HEK293 (cell line): ENCODE measurements at regions not wholly inside any gene's neighbourhood (a gene's known extent, or its start where the extent isn't known, plus 50 kb on each side); places are given as distances from the start of the nearest gene placed in this dataset.

Experiments
- CTCF ChIA-PET: fragments of 350-600 bp; formaldehyde crosslinking; extraction: SDS; loops from one replicate; lab custom pipeline; 2021; ENCODE audit warnings: antibody characterized with exemption; lab: Yijun Ruan, JAX
- POLR2A ChIA-PET: fragments of 300-600 bp; formaldehyde crosslinking; extraction: SDS; loops from one replicate; lab custom pipeline; 2020; ENCODE audit warnings: antibody characterized with exemption, inconsistent platforms; lab: Yijun Ruan, JAX
- H3K27ac ChIP-seq: fragments of 200-500 bp; sonication (Bioruptor generic); 2 replicates; pipeline ENCODE4 v1.5.1; 2014; ENCODE audit warnings: low read depth, low read length, control low read depth, inconsistent platforms; ENCODE audit errors: extremely low read depth
- H3K36me3 ChIP-seq, 2 experiments: fragments of 200-500 bp in 1 of 2; sonication (Bioruptor generic) in 1 of 2; 1 replicate in 1 of 2; 2 replicates in 1 of 2; pipeline ENCODE4 v1.5.1; 2014 to 2017; ENCODE audit warnings: inconsistent platforms in 2 of 2, low read length in 2 of 2; ENCODE audit not compliant: control insufficient read depth in 2 of 2, insufficient read depth in 1 of 2
- H3K4me1 ChIP-seq: fragments of 200-500 bp; sonication (Bioruptor generic); 2 replicates; pipeline ENCODE4 v1.5.1; 2014; ENCODE audit warnings: mild to moderate bottlenecking, low read length, inconsistent platforms; ENCODE audit not compliant: control insufficient read depth, insufficient read depth
- H3K4me3 ChIP-seq: 2 replicates; pipeline ENCODE4 v1.5.1; 2011; ENCODE audit warnings: low read depth, mild to moderate bottlenecking, control low read depth, low read length, moderate library complexity
- H3K9me3 ChIP-seq: fragments of 200-500 bp; sonication (Bioruptor generic); 2 replicates; pipeline ENCODE4 v1.5.1; 2014; ENCODE audit warnings: low read depth, low read length, inconsistent platforms; ENCODE audit not compliant: control insufficient read depth, insufficient read depth
- HOXD13 ChIP-seq: sonication (generic); formaldehyde crosslinking; IDR thresholded peaks from 2 replicates; pipeline ENCODE4 v1.8.0; 2022; ENCODE audit warnings: missing genetic modification reagents, borderline replicate concordance
- IKZF3 ChIP-seq: fragments of 450-650 bp; IDR thresholded peaks from 2 replicates; pipeline ENCODE4 v1.5.0; 2018; ENCODE audit warnings: missing biosample characterization, mild to moderate bottlenecking, missing genetic modification characterization, moderate library complexity
- KLF10 ChIP-seq: fragments of 450-650 bp; IDR thresholded peaks from 2 replicates; pipeline ENCODE4 v1.5.1; 2018; ENCODE audit warnings: missing biosample characterization, mild to moderate bottlenecking, missing genetic modification characterization
- KLF17 ChIP-seq: fragments of 450-650 bp; formaldehyde crosslinking; IDR thresholded peaks from 2 replicates; pipeline ENCODE4 v1.5.1; 2016; ENCODE audit warnings: missing biosample characterization, missing genetic modification characterization
- SALL2 ChIP-seq: fragments of 450-650 bp; formaldehyde crosslinking; IDR thresholded peaks from 2 replicates; pipeline ENCODE4 v1.5.0; 2017; ENCODE audit warnings: missing biosample characterization, mild to moderate bottlenecking, missing genetic modification characterization, borderline replicate concordance
- SP2 ChIP-seq: fragments of 450-650 bp; formaldehyde crosslinking; IDR thresholded peaks from 2 replicates; pipeline ENCODE4 v1.5.1; 2016; ENCODE audit warnings: missing biosample characterization, missing genetic modification characterization
- ZBTB17 ChIP-seq: fragments of 450-650 bp; formaldehyde crosslinking; IDR thresholded peaks from 2 replicates; pipeline ENCODE4 v1.5.1; 2016; ENCODE audit warnings: missing biosample characterization, missing genetic modification characterization
- ZBTB48 ChIP-seq: fragments of 450-650 bp; formaldehyde crosslinking; IDR thresholded peaks from 2 replicates; pipeline ENCODE4 v1.5.1; 2016; ENCODE audit warnings: missing biosample characterization, missing genetic modification characterization
- ZEB2 ChIP-seq: fragments of 450-650 bp; formaldehyde crosslinking; IDR thresholded peaks from 2 replicates; pipeline ENCODE4 v1.5.1; 2016; ENCODE audit warnings: missing biosample characterization, missing genetic modification characterization
- ZFP3 ChIP-seq: fragments of 450-650 bp; formaldehyde crosslinking; IDR thresholded peaks from 2 replicates; pipeline ENCODE4 v1.5.1; 2016; ENCODE audit warnings: low read depth, missing biosample characterization, missing genetic modification characterization
- ZNF138 ChIP-seq: fragments of 450-650 bp; formaldehyde crosslinking; IDR thresholded peaks from 2 replicates; pipeline ENCODE4 v1.5.1; 2016; ENCODE audit warnings: missing biosample characterization, missing genetic modification characterization, borderline replicate concordance
- ZNF157 ChIP-seq: fragments of 450-650 bp; formaldehyde crosslinking; IDR thresholded peaks from 2 replicates; pipeline ENCODE4 v1.5.1; 2016; ENCODE audit warnings: missing biosample characterization, missing genetic modification characterization
- ZNF16 ChIP-seq: fragments of 450-650 bp; formaldehyde crosslinking; IDR thresholded peaks from 2 replicates; pipeline ENCODE4 v1.5.1; 2016; ENCODE audit warnings: low read depth, missing biosample characterization, missing genetic modification characterization
- ZNF248 ChIP-seq: fragments of 450-650 bp; formaldehyde crosslinking; IDR thresholded peaks from 2 replicates; pipeline ENCODE4 v1.5.1; 2017; ENCODE audit warnings: missing biosample characterization, missing genetic modification characterization
- ZNF350 ChIP-seq: fragments of 450-650 bp; formaldehyde crosslinking; IDR thresholded peaks from 2 replicates; pipeline ENCODE4 v1.5.0; 2017; ENCODE audit warnings: missing biosample characterization, mild to moderate bottlenecking, missing genetic modification characterization
- ZNF362 ChIP-seq: fragments of 450-650 bp; formaldehyde crosslinking; IDR thresholded peaks from 2 replicates; pipeline ENCODE4 v1.5.1; 2016; ENCODE audit warnings: missing biosample characterization, missing genetic modification characterization
- ZNF473 ChIP-seq: fragments of 450-650 bp; formaldehyde crosslinking; IDR thresholded peaks from 2 replicates; pipeline ENCODE4 v1.5.1; 2017; ENCODE audit warnings: missing biosample characterization, missing genetic modification characterization
- ZNF510 ChIP-seq: fragments of 450-650 bp; formaldehyde crosslinking; IDR thresholded peaks from 2 replicates; pipeline ENCODE4 v1.5.1; 2018; ENCODE audit warnings: mild to moderate bottlenecking, missing genetic modification characterization, missing biosample characterization; ENCODE audit not compliant: insufficient replicate concordance
- ZNF596 ChIP-seq: fragments of 450-650 bp; IDR thresholded peaks from 2 replicates; pipeline ENCODE4 v1.5.0; 2018; ENCODE audit warnings: missing biosample characterization, mild to moderate bottlenecking, missing genetic modification characterization, moderate library complexity
- ZNF626 ChIP-seq: fragments of 450-650 bp; sonication (Bioruptor Pico); formaldehyde crosslinking; IDR thresholded peaks from 2 replicates; pipeline ENCODE4 v1.5.1; 2018; ENCODE audit warnings: missing biosample characterization, missing genetic modification characterization, inconsistent platforms
- ZNF692 ChIP-seq: fragments of 450-650 bp; formaldehyde crosslinking; IDR thresholded peaks from 2 replicates; pipeline ENCODE4 v1.5.1; 2016; ENCODE audit warnings: missing biosample characterization, missing genetic modification characterization
- ZNF791 ChIP-seq: fragments of 450-650 bp; formaldehyde crosslinking; IDR thresholded peaks from 2 replicates; pipeline ENCODE4 v1.5.1; 2016; ENCODE audit warnings: missing biosample characterization, missing genetic modification characterization
- ZNF830 ChIP-seq: fragments of 450-650 bp; IDR thresholded peaks from 2 replicates; pipeline ENCODE4 v1.5.0; 2018; ENCODE audit warnings: missing biosample characterization, missing genetic modification characterization, low read depth, mild to moderate bottlenecking, moderate library complexity
- TF ChIP-seq, protein P1 (sequence below): fragments of 450-650 bp; formaldehyde crosslinking; IDR thresholded peaks from 2 replicates; pipeline ENCODE4 v1.5.1; 2017; ENCODE audit warnings: missing biosample characterization, missing genetic modification characterization
- TF ChIP-seq, protein P2 (sequence below): fragments of 450-650 bp; formaldehyde crosslinking; IDR thresholded peaks from 2 replicates; pipeline ENCODE4 v1.5.1; 2016; ENCODE audit warnings: missing biosample characterization, missing genetic modification characterization

DNA sequence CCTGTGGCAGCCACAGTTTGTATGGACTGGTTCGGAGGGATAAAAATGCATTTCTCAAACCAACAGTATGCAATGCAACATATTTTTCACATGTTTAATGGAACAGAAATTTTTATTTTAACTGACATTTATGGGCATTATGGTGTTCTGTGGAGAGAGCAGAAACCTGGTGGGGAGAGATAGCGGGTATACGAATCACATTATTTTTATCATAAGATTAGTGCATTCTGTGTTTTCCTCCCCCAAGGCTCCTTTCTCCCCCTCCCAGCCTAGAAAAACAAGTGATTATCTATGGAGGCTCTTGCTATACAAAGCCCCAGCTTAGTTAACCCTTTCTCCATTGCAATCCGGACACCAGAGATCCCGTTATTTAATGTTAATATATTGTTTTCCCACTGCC is 289.8 kb upstream of the PIK3C3 start:
- POLR2A ChIA-PET: no interaction called here
- H3K9me3 ChIP-seq: no peaks in the 10 kb centered on the region
- TF ChIP-seq ZBTB17 (tag by site-specific recombination) (no peak), ZNF248 (no peak), ZFP3 (tag by site-specific recombination) (no peak), HOXD13 (CRISPR knock-in tag) (no peak), ZEB2 (no peak), SALL2 (tag by site-specific recombination) (no peak), KLF17 (no peak), ZNF596 (no peak)
- TF ChIP-seq, protein P1, sequence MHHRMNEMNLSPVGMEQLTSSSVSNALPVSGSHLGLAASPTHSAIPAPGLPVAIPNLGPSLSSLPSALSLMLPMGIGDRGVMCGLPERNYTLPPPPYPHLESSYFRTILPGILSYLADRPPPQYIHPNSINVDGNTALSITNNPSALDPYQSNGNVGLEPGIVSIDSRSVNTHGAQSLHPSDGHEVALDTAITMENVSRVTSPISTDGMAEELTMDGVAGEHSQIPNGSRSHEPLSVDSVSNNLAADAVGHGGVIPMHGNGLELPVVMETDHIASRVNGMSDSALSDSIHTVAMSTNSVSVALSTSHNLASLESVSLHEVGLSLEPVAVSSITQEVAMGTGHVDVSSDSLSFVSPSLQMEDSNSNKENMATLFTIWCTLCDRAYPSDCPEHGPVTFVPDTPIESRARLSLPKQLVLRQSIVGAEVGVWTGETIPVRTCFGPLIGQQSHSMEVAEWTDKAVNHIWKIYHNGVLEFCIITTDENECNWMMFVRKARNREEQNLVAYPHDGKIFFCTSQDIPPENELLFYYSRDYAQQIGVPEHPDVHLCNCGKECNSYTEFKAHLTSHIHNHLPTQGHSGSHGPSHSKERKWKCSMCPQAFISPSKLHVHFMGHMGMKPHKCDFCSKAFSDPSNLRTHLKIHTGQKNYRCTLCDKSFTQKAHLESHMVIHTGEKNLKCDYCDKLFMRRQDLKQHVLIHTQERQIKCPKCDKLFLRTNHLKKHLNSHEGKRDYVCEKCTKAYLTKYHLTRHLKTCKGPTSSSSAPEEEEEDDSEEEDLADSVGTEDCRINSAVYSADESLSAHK (tag by site-specific recombination): no peak
- TF ChIP-seq, all 188 proteins: peak for 0
- Histone ChIP-seq H3K4me1 (no peaks in the 10 kb centered on the region), H3K4me3 (no peak overlapping the region), H3K36me3 (no peaks in the 10 kb centered on the region), H3K27ac (no peak overlapping the region)
- CTCF ChIA-PET: interaction anchor here (0.7 kb wide), 1 partner anchor 9 kb away, joined by 3 read pairs; no protein-coding TSS in a partner anchor

DNA sequence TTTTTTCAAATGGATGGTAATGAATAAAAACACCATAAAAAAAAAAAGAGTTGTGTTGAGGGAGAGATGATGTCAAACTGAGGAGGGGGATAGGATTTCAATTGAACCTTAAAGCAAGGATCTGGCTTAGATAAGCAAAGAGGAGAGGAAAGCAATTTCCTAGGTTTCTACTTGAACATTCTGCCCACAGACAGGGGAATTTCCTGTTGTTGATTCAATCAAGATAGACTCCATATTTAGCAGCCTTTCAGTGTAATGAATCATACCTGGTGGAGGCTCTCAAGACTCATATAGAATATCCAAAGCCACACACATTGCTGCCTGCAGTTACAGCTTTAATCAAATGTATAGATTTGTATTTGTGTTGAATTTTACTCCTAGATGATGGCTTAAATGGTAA is 294.4 kb upstream of the PIK3C3 start:
- CTCF ChIA-PET: no interaction called here
- H3K36me3 ChIP-seq: no peaks in the 10 kb centered on the region
- no peak overlapping the region for H3K4me3 ChIP-seq
- H3K4me1 ChIP-seq: no peaks in the 10 kb centered on the region
- TF ChIP-seq ZNF692 (tag by site-specific recombination) (no peak), ZNF350 (no peak), HOXD13 (CRISPR knock-in tag) (no peak), ZNF626 (tag by site-specific recombination) (no peak), ZNF138 (tag by site-specific recombination) (no peak), ZNF830 (tag by site-specific recombination) (no peak), ZBTB48 (tag by site-specific recombination) (no peak)
- TF ChIP-seq, all 188 proteins: peak for 0
- POLR2A ChIA-PET: no interaction called here
- no peaks in the 10 kb centered on the region for H3K9me3 ChIP-seq
- H3K27ac ChIP-seq: no peak overlapping the region

DNA sequence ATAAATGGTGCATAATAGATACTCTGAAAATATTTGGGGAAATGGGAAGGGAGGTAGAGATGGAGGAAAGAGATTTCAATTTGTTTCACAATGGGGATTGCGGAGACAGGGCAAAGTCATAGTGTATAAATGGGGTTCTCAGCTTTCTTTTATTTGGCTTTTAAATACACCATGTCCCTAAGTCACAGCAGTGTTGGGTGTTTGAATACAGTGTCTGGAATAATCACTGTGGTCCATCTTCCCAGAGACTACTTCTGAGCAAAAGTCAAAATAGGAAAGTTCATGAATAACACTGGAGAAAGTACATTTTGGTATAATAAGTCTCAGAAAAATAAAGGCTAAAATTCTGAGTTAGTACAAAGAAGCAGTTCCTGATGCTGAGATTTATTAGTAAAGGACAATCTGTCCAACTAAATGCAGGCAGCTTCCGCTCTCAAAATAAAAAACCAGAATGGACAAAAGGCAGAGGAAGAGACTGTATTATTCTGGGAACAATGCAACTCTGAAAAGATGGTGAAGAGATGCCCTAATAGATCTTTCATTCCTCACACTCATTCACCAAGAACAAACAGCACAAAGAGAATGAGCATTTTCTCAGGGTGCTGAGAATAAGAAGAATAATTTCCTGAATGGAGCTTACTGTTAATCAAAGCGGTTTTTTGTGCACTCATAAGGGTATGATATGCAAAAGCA is 295.4 kb upstream of the PIK3C3 start:
- H3K4me3 ChIP-seq: no peak overlapping the region
- H3K9me3 ChIP-seq: no peaks in the 10 kb centered on the region
- ChIA-PET CTCF (no interaction called here), POLR2A (no interaction called here)
- H3K4me1 ChIP-seq: no peaks in the 10 kb centered on the region
- no peaks in the 10 kb centered on the region for H3K36me3 ChIP-seq
- no peak overlapping the region for H3K27ac ChIP-seq
- TF ChIP-seq ZNF16 (tag by site-specific recombination) (no peak), ZNF362 (tag by site-specific recombination) (no peak), IKZF3 (no peak), ZNF473 (no peak), SP2 (tag by site-specific recombination) (no peak), KLF10 (no peak), ZNF510 (tag by site-specific recombination) (no peak), ZNF791 (tag by site-specific recombination) (no peak), ZNF157 (tag by site-specific recombination) (no peak)
- TF ChIP-seq, protein P2, sequence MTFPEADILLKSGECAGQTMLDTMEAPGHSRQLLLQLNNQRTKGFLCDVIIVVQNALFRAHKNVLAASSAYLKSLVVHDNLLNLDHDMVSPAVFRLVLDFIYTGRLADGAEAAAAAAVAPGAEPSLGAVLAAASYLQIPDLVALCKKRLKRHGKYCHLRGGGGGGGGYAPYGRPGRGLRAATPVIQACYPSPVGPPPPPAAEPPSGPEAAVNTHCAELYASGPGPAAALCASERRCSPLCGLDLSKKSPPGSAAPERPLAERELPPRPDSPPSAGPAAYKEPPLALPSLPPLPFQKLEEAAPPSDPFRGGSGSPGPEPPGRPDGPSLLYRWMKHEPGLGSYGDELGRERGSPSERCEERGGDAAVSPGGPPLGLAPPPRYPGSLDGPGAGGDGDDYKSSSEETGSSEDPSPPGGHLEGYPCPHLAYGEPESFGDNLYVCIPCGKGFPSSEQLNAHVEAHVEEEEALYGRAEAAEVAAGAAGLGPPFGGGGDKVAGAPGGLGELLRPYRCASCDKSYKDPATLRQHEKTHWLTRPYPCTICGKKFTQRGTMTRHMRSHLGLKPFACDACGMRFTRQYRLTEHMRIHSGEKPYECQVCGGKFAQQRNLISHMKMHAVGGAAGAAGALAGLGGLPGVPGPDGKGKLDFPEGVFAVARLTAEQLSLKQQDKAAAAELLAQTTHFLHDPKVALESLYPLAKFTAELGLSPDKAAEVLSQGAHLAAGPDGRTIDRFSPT (tag by site-specific recombination): no peak
